A549 (cell line): ENCODE measurements at regions not wholly inside any gene's neighbourhood (a gene's known extent, or its start where the extent isn't known, plus 50 kb on each side); places are given as distances from the start of the nearest gene placed in this dataset.

Experiments used
- ATAC-seq, 2 experiments: fragments of 200-7000 bp in 1 of 2; fragments of >200 bp in 1 of 2; cut with Nextera tagmentation in 1 of 2; cut with Tn5 transposase in 1 of 2; 3 replicates each; pipeline versions ENCODE4 v1.8.0 to v1.9.1; 2018 to 2020; ENCODE audit warnings: mild to moderate bottlenecking in 1 of 2, moderate library complexity in 1 of 2
- CTCF ChIA-PET: fragments of 300-600 bp; sonication (Branson Sonifier 250); formaldehyde crosslinking; extraction: SDS; loops from one replicate; lab custom pipeline; 2021; ENCODE audit warnings: antibody characterized with exemption, inconsistent platforms; lab: Yijun Ruan, JAX
- POLR2A ChIA-PET: fragments of 350-600 bp; formaldehyde crosslinking; extraction: SDS; loops from one replicate; lab custom pipeline; 2021; ENCODE audit warnings: antibody characterized with exemption, inconsistent platforms; lab: Yijun Ruan, JAX
- DNase-seq, 2 experiments: peaks; one replicate each; pipeline versions ENCODE4 v3.0.0 to v3.0.0-alpha.2; 2011 to 2016; ENCODE audit warnings: low read depth in 1 of 2, low spot score in 1 of 2
- FAIRE-seq: peaks from 2 replicates; lab custom pipeline; 2011; peaks lifted over from hg19 to GRCh38; lab: Jason Lieb, UNC
- H3K27ac ChIP-seq, 2 experiments: fragments of >200 bp; sonication (Bioruptor Twin); formaldehyde crosslinking; 3 replicates each; pipeline ENCODE4 v1.5.1; 2016 to 2017
- H3K4me1 ChIP-seq: fragments of >200 bp; sonication (Bioruptor Twin); formaldehyde crosslinking; 3 replicates; pipeline ENCODE4 v1.6.1; 2016
- H3K4me2 ChIP-seq: fragments of >200 bp; sonication (Bioruptor Twin); formaldehyde crosslinking; 3 replicates; pipeline ENCODE4 v1.6.1; 2016
- H3K4me3 ChIP-seq: fragments of >200 bp; sonication (Bioruptor Twin); formaldehyde crosslinking; 3 replicates; pipeline ENCODE4 v1.5.1; 2016
- H3K9me3 ChIP-seq: fragments of >200 bp; sonication (Bioruptor Twin); formaldehyde crosslinking; 3 replicates; pipeline ENCODE4 v1.6.1; 2016
- ATOH8 ChIP-seq: fragments of 250-450 bp; sonication (Bioruptor Pico); IDR thresholded peaks from 2 replicates; pipeline ENCODE4 v1.5.0; 2020; ENCODE audit warnings: low read depth, mild to moderate bottlenecking, moderate library complexity
- BHLHE40 ChIP-seq: IDR thresholded peaks from 2 replicates; pipeline ENCODE4 v1.6.1; 2012; ENCODE audit warnings: low read depth, low read length, inconsistent platforms
- CBX2 ChIP-seq: fragments of 200-600 bp; sonication (generic); IDR thresholded peaks from 2 replicates; pipeline ENCODE4 v1.6.1; 2016; ENCODE audit warnings: low read depth, mild to moderate bottlenecking, borderline replicate concordance
- CEBPB ChIP-seq, 2 experiments: fragments of >200 bp in 1 of 2; sonication (Bioruptor Twin) in 1 of 2; formaldehyde crosslinking in 1 of 2; IDR thresholded peaks; 2 replicates each; pipeline ENCODE4 v1.6.1; 2012 to 2016
- CHD4 ChIP-seq: fragments of 200-600 bp; sonication (generic); IDR thresholded peaks from 2 replicates; pipeline ENCODE4 v1.6.1; 2016; ENCODE audit warnings: antibody characterized with exemption, mild to moderate bottlenecking, borderline replicate concordance
- CTCF ChIP-seq: fragments of >200 bp; sonication (Bioruptor Twin); formaldehyde crosslinking; IDR thresholded peaks from 3 replicates; pipeline ENCODE4 v1.5.1; 2016
- EHF ChIP-seq: fragments of 250-450 bp; sonication (Bioruptor Pico); IDR thresholded peaks from 2 replicates; pipeline ENCODE4 v1.5.0; 2020; ENCODE audit warnings: mild to moderate bottlenecking
- EP300 ChIP-seq, 2 experiments: fragments of >200 bp; sonication (Bioruptor Twin); formaldehyde crosslinking; IDR thresholded peaks; 2 replicates in 1 of 2; 3 replicates in 1 of 2; pipeline ENCODE4 v1.6.1; 2016 to 2017
- HOXB5 ChIP-seq: fragments of 250-450 bp; sonication (Bioruptor Pico); IDR thresholded peaks from 2 replicates; pipeline ENCODE4 v1.5.0; 2020; ENCODE audit warnings: mild to moderate bottlenecking, moderate library complexity
- JUNB ChIP-seq: fragments of >200 bp; sonication (Bioruptor Twin); formaldehyde crosslinking; IDR thresholded peaks from 2 replicates; pipeline ENCODE4 v1.6.1; 2016
- KDM1A ChIP-seq: fragments of 200-600 bp; sonication (generic); IDR thresholded peaks from 2 replicates; pipeline ENCODE4 v1.6.1; 2016; ENCODE audit warnings: low read depth, mild to moderate bottlenecking
- MAZ ChIP-seq: fragments of 150-350 bp; IDR thresholded peaks from 2 replicates; pipeline ENCODE4 v1.6.1; 2014; ENCODE audit warnings: antibody characterized with exemption, low read depth, low read length, borderline replicate concordance
- NR3C1 ChIP-seq: fragments of >200 bp; sonication (Bioruptor Twin); formaldehyde crosslinking; IDR thresholded peaks from 3 replicates; pipeline ENCODE4 v1.6.1; 2017
- RCOR1 ChIP-seq: fragments of 150-350 bp; IDR thresholded peaks from 2 replicates; pipeline ENCODE4 v1.6.1; 2014; ENCODE audit warnings: antibody characterized with exemption, low read length, low read depth
- SMC3 ChIP-seq: fragments of >200 bp; sonication (Bioruptor Twin); formaldehyde crosslinking; IDR thresholded peaks from 3 replicates; pipeline ENCODE4 v1.6.1; 2018; ENCODE audit warnings: inconsistent platforms
- TFCP2L1 ChIP-seq: fragments of 250-450 bp; sonication (Bioruptor Pico); IDR thresholded peaks from 2 replicates; pipeline ENCODE4 v1.5.0; 2021; ENCODE audit warnings: mild to moderate bottlenecking
- USF2 ChIP-seq: fragments of 450-650 bp; IDR thresholded peaks from 2 replicates; pipeline ENCODE4 v1.6.1; 2014; ENCODE audit warnings: antibody characterized with exemption
- ZFP36 ChIP-seq: fragments of 450-650 bp; IDR thresholded peaks from 2 replicates; pipeline ENCODE4 v1.6.1; 2014; ENCODE audit warnings: borderline replicate concordance; ENCODE audit not compliant: partially characterized antibody
- ZSCAN20 ChIP-seq: fragments of 250-450 bp; sonication (Bioruptor Pico); IDR thresholded peaks from 2 replicates; pipeline ENCODE4 v1.8.0; 2022; ENCODE audit warnings: mild to moderate bottlenecking, moderate library complexity
- WGBS: methylation state at CpG from one replicate; pipeline ENCODE4 v1.1.6; 2017; ENCODE audit errors: missing lambda C conversion rate; 5-methylcytosine and 5-hydroxymethylcytosine counted together

GRCh38 chr5:133760532-133760931 is 148.2 kb upstream of the FSTL4 start:
- no peak overlapping the region for H3K4me2 ChIP-seq
- 60% methylated on average over 3 of the region's 3 CpGs for WGBS
- DNase-seq, result no peak
- FAIRE-seq, result no peak
- ChIA-PET CTCF (no interaction called here), POLR2A (no interaction called here)
- no peaks in the 10 kb centered on the region for H3K4me1 ChIP-seq
- TF ChIP-seq HOXB5, result no peak
- TF ChIP-seq KDM1A, result no peak
- TF ChIP-seq EHF, result no peak
- TF ChIP-seq USF2, result no peak
- TF ChIP-seq ZSCAN20 (CRISPR knock-in tag), result no peak
- no peak for TF ChIP-seq JUNB
- no peak for TF ChIP-seq CHD4
- H3K4me3 ChIP-seq, result no peak overlapping the region
- no peak overlapping the region for H3K27ac ChIP-seq
- H3K9me3 ChIP-seq, result no peaks in the 10 kb centered on the region
- ATAC-seq, result no peak

- CTCF ChIA-PET, result interaction anchor here (0.8 to 1.2 kb wide), 2 partner anchors 21 to 24 kb away, joined by 3 read pairs; no protein-coding TSS in a partner anchor
- no peak for ATAC-seq
- no peak for FAIRE-seq
- Histone ChIP-seq H3K4me1 (no peaks in the 10 kb centered on the region), H3K9me3 (no peaks in the 10 kb centered on the region), H3K4me2 (no peak overlapping the region), H3K27ac (no peak overlapping the region), H3K4me3 (no peak overlapping the region)
- WGBS, result 60% methylated on average over 1 of the region's 1 CpG
- no peak for DNase-seq
- POLR2A ChIA-PET, result no interaction called here
- no peak for TF ChIP-seq SMC3
- no peak for TF ChIP-seq EP300 (IDR thresholded peaks at IDR 0.05)
- no peak for TF ChIP-seq RCOR1
- no peak for TF ChIP-seq BHLHE40
- TF ChIP-seq HOXB5, result no peak
- TF ChIP-seq USF2, result no peak
- TF ChIP-seq ATOH8 (CRISPR knock-in tag), result no peak
- TF ChIP-seq CTCF, result no peak
- TF ChIP-seq NR3C1, result no peak
- no peak for TF ChIP-seq CBX2
- no peak for TF ChIP-seq CEBPB (IDR thresholded peaks at IDR 0.05)
- no peak for TF ChIP-seq ZFP36
Measured at GRCh38 chr5:133758641-133759040, 146.3 kb upstream of the FSTL4 start.

- Histone ChIP-seq H3K4me2 (no peak overlapping the region), H3K4me3 (no peak overlapping the region), H3K4me1 (no peaks in the 10 kb centered on the region), H3K27ac (no peak overlapping the region), H3K9me3 (no peaks in the 10 kb centered on the region)
- TF ChIP-seq MAZ, result no peak
- TF ChIP-seq EHF, result no peak
- TF ChIP-seq TFCP2L1 (CRISPR knock-in tag), result no peak
- TF ChIP-seq HOXB5, result no peak
- ATAC-seq, result no peak
- POLR2A ChIA-PET, result no interaction called here
- WGBS, result 49% methylated on average over 8 of the region's 8 CpGs
- no peak for DNase-seq
- CTCF ChIA-PET, result interaction anchor here (1.0 to 1.2 kb wide), 4 partner anchors 12 to 93 kb away, joined by 3 read pairs; no protein-coding TSS in a partner anchor
- FAIRE-seq, result no peak
Measured at GRCh38 chr5:133757396-133757945, 145.1 kb upstream of the FSTL4 start.
